ENCODE measurements at regions not wholly inside any gene's neighbourhood (a gene's known extent, or its start where the extent isn't known, plus 50 kb on each side); places are given as distances from the start of the nearest gene placed in this dataset.
"Not testable (repeated sequence)": the region's sequence is repeated elsewhere in the genome, so short reads cannot be mapped to it uniquely, and the experiment has no call there.

DNA sequence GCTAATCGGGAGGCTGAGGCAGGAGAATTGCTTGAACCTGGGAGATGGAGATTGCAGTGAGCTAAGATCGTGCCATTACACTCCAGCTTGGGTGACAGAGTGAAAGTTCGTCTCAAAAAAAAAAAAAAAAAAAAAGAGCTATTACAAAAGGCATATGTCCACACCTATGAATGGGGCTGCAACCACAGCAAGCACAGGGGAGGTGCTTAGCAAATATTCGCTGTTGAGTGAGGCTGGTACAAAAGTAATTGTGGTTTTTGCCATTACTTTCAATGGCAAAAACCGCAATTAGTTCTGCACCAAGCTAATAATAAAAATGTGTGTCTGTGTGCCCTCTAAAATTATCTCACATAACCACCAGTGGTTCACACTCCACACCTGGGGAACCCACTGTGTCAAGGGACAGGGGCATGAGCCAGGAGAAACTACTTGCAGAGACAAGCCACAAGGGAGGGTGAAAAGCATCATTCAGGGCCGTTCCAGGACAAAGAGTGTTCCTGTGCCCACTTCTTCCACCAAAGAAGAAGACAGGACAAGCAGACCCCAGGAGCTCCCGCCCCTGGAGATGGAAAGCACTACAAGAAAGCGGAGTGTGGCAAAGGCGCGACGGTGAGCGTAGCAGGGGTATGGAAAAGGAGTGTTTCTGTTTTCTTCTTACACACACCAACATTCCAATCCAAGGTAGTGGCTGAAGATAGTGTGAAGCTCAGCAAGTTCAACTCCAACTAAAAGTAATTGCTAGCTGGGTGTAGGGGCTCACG, 84.4 kb upstream of the CNEP1R1 start:
- DNase-seq = no peak

- DNase-seq = no peak
Measured at GRCh38 chr16:49944221-49944620, 80.8 kb upstream of the CNEP1R1 start.

GRCh38 chr16:49947907-49948678, 76.9 kb upstream of the CNEP1R1 start:
- no peak for DNase-seq

GRCh38 chr16:49951574-49952195, 73.3 kb upstream of the CNEP1R1 start:
- DNase-seq = no peak

DNA sequence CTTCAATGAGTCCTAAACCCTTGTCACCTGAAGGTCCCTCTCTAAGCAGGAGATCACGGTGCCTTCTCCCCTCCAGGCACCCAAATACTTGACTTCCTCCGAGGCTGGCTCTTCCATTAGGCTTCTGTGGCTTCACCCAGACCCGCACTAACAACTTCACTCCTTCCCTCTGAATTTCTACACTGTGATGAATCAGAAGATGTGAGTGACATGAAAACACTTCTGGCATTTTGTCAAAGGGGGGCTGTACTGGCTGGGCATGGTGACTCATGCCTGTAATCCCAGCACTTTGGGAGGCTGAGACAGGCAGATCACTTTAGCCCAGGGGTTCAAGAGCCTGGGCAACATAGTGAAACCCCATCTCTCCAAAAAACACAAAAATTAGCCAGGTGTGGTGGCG, 72.6 kb upstream of the CNEP1R1 start:
- DNase-seq = no peak

DNA sequence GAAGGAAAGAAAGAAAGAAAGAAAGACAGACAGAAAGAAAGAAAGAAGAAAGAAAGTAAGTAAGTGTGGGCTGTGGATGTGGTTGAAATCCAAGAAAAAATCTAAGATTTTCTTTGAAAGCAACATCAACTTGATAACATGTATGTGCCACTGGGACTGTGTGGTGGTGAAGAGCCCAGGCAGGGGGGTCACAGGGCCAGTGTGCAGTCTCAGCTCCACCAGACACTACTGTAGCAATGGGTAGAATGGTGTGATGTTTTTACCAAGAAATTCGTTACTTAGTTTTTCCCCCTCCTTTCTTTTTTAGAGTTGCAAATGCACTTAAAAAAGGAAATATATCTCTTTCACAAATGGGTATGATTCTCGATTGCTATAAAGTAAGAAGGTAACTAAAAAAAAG, 71.9 kb upstream of the CNEP1R1 start:
- no peak for DNase-seq

GRCh38 chr16:49955858-49956257, 69.2 kb upstream of the CNEP1R1 start:
- DNase-seq = no peak

DNA sequence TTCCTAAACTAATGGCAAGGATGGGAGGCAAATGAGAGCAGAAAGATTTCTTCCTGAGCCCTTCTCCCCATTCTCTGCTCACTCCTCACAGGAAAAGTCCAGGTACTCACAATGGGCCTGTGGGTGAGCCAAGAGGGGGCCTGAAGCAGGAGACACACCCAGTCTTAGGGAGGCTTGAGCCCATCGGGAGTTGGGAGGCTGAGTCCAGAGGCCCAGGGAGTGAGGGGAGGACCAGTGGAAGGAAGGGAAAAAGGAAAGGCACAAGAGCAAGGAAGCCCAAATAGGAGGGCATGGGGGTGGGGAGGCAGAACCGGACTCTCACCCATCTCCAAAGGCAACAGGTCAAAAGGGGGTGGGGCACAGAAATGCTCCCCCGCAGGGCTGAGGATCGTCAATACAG, 68.1 kb upstream of the CNEP1R1 start:
- DNase-seq = no peak

DNA sequence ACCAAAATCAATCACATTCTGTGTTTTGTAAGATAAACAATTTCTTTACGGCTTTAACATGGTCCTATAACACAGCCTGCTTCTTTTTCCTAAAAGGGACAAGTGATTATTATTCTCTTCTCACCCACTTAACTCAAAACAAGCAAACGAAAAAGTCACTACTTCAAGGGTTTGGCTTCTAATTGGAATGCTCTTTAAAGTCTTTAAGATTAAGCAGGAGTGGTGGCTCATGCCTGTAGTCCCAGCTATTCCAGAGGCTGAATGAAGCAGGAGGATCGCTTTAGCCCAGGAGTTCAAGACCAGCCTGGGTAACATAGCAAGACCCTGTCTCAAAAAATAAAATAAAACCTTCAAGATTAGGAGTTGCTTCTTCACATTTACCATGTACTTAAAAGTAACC, 66.6 kb upstream of the CNEP1R1 start:
- no peak for DNase-seq

GRCh38 chr16:49959552-49960277, 65.3 kb upstream of the CNEP1R1 start:
- DNase-seq = no peak

DNA sequence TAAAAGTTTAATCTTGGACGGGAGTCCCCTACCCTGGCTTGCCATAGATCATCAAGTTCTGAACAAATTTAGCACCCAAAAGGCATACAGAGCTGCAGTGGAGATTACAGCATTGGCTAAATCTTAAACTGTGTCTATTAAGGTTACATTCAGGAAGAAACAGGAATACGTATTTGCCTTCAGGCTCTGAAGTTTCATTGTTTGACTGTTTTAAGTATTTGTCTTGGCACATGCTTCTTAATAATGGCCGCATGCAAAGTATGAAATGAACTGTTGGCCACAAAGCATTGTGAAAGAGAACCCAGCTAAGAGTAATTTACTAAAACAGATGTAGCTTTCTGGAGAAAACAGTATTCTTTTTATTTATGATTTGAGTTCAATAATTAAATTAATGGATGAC, 63.9 kb upstream of the CNEP1R1 start:
- DNase-seq = no peak

- not testable (repeated sequence) for DNase-seq
Measured at GRCh38 chr16:49962566-49962965, 62.5 kb upstream of the CNEP1R1 start.

- DNase-seq = no peak
Measured at GRCh38 chr16:49964316-49964715, 60.7 kb upstream of the CNEP1R1 start.

DNA sequence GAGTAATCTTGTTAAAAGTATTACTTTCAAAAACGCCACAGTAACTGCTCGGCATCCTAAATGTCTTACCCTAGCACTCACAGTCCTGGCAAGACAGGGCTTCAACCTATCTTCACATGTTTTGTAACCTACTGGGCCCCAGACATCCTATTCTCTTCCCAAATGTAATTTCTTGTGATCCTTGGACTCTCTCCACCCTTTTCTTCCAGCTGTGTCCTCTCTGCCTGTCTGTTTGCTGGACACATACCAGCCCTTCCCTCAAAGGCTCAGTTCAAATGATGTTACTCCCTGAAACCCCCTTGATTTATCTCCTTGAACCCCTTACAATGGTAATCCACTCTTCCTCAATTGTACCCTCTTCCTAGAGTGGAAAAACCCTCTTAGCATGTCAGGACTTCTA, 60.1 kb upstream of the CNEP1R1 start:
- DNase-seq = no peak

GRCh38 chr16:49967012-49967559, 57.9 kb upstream of the CNEP1R1 start:
- no peak for DNase-seq

- no peak for DNase-seq
Measured at GRCh38 chr16:49969091-49970030, 55.7 kb upstream of the CNEP1R1 start.

- no peak for DNase-seq
Measured at GRCh38 chr16:49970797-49971431, 54.1 kb upstream of the CNEP1R1 start.

- DNase-seq = no peak
Measured at GRCh38 chr16:49972280-49972679, 52.7 kb upstream of the CNEP1R1 start.

GRCh38 chr16:49972961-49973360, 52.1 kb upstream of the CNEP1R1 start:
- DNase-seq = no peak

Measured in T-helper 9 cell (primary cell).